ENCODE measurements at regions not wholly inside any gene's neighbourhood (a gene's known extent, or its start where the extent isn't known, plus 50 kb on each side); places are given as distances from the start of the nearest gene placed in this dataset.
"Not testable (repeated sequence)": the region's sequence is repeated elsewhere in the genome, so short reads cannot be mapped to it uniquely, and the experiment has no call there.

DNA sequence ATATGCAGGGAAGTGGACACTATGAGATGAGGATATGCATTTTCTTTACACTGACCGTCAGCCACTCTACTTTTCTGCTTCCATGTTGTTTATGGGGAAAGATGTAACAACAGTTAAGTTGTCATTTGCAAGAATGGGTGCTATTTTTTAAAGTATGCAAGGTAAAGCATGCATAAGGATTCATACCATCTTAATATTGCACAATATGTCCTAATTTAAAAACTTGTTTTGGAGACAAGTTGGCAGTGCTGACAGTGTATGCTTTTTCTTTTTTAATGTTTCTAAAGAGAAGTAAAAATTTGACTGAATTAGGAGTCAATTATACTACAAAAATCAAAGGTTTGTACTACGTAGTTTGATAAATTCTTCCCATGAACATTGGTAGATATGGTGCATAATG, 435.4 kb downstream of the MMUT start:
- DNase-seq: no peak
- Histone ChIP-seq H3K4me3 (ENCODE audit: insufficient read depth, low read depth, low read length) (no peak overlapping the region), H3K27me3 (ENCODE audit: control insufficient read depth, insufficient read depth, low read length) (no peaks in the 10 kb centered on the region), H3K36me3 (replicated peaks; ENCODE audit: control insufficient read depth, insufficient read depth, low read length) (no peaks in the 10 kb centered on the region)

DNA sequence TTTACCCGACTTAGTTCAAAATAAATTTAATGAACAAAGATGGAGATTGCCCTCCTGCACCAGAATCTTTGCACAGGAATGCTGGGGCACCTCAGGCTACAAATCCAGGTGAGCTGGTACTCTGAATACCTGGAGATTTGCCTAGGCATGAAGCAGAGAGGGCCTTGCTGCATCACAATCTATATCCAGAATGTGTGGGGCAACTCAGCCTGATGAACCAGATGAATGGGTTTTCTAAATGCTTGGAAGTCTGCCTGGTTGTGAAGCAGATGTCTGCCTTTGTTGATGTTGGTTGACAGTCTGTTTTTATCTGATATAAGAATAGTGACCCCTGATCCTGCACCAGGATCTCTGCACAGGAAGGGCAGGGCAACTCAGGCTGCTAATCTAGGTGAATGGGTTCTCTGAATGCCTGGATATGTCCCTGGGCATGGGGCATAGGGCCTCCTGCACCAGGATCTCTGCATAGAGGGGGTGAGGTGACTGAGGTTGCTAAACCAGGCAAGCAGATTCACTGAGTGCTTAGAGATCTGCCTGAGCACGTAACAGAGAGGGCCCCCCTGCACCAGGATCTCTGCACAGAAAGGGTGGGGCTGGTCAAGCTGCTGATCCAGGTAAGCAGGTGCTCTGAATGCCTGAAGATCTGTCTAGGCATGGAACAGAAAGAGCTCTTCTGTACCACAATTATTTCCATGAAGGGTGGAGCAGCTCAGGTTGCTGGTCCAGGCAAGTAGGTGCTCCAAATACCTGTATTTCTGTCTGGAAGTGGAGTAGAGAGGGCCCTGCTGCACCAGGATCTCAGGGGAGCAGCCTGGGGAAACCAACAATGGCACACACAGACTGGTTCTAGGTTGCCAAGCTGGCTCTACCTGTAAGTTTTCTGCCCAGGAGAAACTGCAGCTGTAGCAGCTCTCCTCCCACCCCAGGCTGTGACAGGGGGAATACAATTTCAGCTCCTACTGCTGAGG, 437.5 kb downstream of the MMUT start:
- Histone ChIP-seq H3K36me3 (replicated peaks; ENCODE audit: control insufficient read depth, insufficient read depth, low read length) (no peaks in the 10 kb centered on the region), H3K4me3 (ENCODE audit: insufficient read depth, low read depth, low read length) (no peak overlapping the region), H3K27me3 (ENCODE audit: control insufficient read depth, insufficient read depth, low read length) (no peaks in the 10 kb centered on the region)
- DNase-seq: no peak

DNA sequence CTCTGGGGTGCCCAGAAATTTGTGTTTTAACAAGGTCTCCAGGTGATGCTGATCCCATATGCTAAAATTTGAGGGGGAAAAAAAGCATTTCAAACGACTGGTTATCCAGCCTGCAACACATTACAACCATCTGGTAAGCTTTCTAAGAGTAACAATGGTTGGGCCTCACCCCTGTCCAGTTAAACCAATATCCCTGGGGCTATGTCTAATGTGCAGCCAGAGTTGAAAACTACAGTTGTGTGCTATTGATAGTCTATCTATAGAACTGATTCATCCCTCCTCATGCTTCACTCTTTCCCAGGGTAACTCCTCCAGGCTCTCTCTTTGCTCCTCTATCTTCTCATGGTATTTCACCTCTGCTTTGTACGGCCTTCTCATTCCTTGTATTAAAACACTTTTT, 458.3 kb downstream of the MMUT start:
- no peak overlapping the region for H3K4me3 ChIP-seq (ENCODE audit: insufficient read depth, low read depth, low read length)
- no peak for DNase-seq
- no peaks in the 10 kb centered on the region for H3K27me3 ChIP-seq (ENCODE audit: control insufficient read depth, insufficient read depth, low read length)
- H3K36me3 ChIP-seq (replicated peaks; ENCODE audit: control insufficient read depth, insufficient read depth, low read length): no peaks in the 10 kb centered on the region

DNA sequence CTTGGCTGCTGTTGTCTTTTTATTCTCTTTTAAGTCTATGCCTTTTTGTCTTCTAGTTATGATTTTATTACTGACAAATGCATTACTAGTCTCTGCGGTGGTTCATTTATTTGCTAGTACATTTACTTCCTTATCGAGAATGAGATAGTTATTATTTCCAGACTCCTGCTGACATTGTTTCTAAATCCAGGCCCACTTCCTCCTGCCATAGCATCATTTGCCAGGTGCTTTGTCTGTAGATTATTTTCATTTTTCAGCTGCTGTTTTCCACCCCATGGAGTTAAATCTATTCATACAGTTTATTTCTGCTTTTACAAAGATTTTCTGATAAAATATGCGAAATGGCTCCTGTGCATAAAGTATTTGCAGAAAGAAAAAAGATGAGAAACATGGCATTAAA, 459.7 kb downstream of the MMUT start:
- Histone ChIP-seq H3K4me3 (ENCODE audit: insufficient read depth, low read depth, low read length) (no peak overlapping the region), H3K27me3 (ENCODE audit: control insufficient read depth, insufficient read depth, low read length) (no peaks in the 10 kb centered on the region), H3K36me3 (replicated peaks; ENCODE audit: control insufficient read depth, insufficient read depth, low read length) (no peaks in the 10 kb centered on the region)
- no peak for DNase-seq

DNA sequence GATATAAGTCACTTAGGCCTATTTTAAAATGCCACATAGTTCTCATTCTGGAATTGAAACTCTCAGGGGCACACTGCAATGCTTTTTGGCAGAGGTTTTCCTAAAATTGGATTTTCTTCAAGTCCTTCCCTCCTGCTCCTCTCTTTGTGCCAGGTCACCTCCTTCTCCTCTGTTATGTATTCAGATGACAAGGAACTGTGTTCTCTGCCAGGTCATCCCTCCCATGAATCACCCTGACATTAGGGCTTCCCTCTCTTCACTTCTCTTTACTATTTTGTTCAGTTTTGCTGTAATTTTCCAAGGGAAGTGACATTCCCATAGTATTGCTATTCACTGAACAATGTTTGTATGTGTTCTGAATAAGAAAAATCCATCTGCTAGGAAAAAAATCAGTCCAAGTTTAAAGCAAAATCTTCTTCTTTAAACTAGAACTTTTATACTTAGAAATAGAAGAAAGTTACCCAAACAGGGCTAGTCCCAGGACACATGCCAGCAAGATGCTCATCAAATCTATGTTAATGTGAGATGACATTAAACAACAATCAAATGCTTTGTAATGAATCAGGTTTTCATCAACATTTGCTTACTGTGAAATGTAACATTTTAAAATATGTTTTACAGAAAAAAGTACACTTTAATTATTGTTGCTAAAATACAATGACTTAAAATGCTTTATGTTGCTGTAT, 461.1 kb downstream of the MMUT start:
- no peak overlapping the region for H3K4me3 ChIP-seq (ENCODE audit: insufficient read depth, low read depth, low read length)
- DNase-seq: no peak
- H3K36me3 ChIP-seq (replicated peaks; ENCODE audit: control insufficient read depth, insufficient read depth, low read length): no peaks in the 10 kb centered on the region
- H3K27me3 ChIP-seq (ENCODE audit: control insufficient read depth, insufficient read depth, low read length): no peaks in the 10 kb centered on the region

DNA sequence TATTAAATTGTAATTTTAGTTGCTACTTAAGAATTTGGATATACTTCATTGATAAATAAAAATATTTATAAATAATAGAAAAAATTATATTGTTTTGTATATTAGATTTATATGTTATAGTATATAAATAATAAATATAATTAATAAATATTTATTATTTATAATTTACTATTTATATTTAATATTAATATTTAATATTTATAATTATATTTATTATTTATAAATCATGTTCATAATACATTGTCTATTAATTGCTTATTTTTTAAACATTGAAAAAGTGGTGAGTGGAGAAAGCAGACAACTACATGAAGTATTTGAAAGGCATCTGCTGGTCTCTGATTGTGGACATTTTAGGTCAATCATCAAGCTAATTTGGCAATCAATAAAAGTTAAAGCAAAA, 464.5 kb downstream of the MMUT start:
- Histone ChIP-seq H3K4me3 (ENCODE audit: insufficient read depth, low read depth, low read length) (no peak overlapping the region), H3K27me3 (ENCODE audit: control insufficient read depth, insufficient read depth, low read length) (no peaks in the 10 kb centered on the region), H3K36me3 (replicated peaks; ENCODE audit: control insufficient read depth, insufficient read depth, low read length) (no peaks in the 10 kb centered on the region)
- no peak for DNase-seq

DNA sequence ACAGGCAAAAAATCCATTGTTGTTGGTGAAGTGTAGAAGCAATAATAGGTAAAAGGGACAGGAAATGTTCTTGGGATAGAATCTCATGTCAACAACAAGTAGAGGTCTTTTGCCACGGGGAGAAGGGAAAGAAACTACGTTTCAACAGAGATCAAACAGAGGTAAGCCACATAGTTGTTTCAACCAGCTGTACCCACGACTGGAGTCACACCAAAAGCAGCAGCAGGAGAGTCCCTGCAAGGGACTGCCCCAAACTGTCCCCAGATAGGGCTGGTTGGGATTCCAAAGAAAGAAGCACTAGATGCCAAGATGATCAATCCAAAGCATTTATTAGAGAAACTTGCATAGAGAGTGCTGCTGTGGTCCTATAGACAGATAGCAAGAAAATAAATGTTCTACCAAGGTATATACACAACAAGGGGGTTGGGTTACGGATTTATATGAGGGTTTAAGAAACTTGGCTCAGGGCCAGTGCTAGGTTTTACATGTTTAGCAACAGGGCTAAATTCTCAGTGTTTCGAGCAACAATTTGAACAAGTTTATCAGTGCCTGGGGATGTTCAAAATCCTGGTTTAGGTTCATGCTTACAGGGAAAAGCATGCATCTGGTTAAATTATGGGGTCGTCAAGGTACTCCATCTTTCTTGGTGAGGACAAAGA, 466.5 kb downstream of the MMUT start:
- no peak for DNase-seq
- no peak overlapping the region for H3K4me3 ChIP-seq (ENCODE audit: insufficient read depth, low read depth, low read length)
- H3K36me3 ChIP-seq (replicated peaks; ENCODE audit: control insufficient read depth, insufficient read depth, low read length): no peaks in the 10 kb centered on the region
- H3K27me3 ChIP-seq (ENCODE audit: control insufficient read depth, insufficient read depth, low read length): no peaks in the 10 kb centered on the region

DNA sequence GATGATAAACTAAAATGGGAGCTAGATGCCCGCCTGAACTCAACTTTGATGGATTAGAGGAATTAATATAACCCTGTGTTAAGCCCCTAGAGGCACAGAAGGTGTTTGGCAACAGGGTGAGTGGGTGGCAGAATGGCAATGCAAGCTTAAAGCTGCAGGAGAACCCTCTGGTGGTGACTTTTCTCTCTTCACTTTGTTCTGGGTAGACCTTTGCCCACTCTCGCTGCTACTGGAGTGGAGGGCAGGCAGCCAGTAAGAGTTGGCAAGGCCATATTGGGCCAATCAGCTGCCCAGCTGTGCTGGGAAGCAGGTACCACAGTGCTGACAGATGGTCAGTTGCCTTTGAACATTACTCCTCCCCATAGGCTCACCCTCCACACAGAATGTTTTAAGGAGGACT, 468.2 kb downstream of the MMUT start:
- H3K4me3 ChIP-seq (ENCODE audit: insufficient read depth, low read depth, low read length): no peak overlapping the region
- DNase-seq: no peak
- H3K27me3 ChIP-seq (ENCODE audit: control insufficient read depth, insufficient read depth, low read length): no peaks in the 10 kb centered on the region
- H3K36me3 ChIP-seq (replicated peaks; ENCODE audit: control insufficient read depth, insufficient read depth, low read length): no peaks in the 10 kb centered on the region

DNA sequence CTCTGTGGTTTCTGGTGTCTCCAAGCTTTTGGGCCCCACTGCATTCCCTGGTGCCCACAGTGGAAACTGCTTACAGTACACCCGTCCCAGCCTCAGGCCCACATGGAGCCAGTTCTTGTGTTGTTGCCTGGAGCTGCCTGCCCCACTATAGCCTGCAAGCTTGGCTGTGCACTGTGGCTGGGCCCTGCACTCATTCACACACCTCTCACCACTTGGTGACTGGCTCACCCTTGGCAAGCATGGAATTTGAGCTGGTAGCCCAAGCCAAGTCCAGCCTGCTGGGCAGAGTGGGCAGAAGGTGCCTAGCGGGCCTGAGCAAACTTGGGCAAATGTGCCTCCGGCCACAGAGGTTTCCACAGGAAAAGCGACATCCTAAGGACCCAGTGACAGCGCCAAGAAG, 472.3 kb downstream of the MMUT start:
- DNase-seq: no peak
- no peaks in the 10 kb centered on the region for H3K27me3 ChIP-seq (ENCODE audit: control insufficient read depth, insufficient read depth, low read length)
- H3K36me3 ChIP-seq (replicated peaks; ENCODE audit: control insufficient read depth, insufficient read depth, low read length): no peaks in the 10 kb centered on the region
- H3K4me3 ChIP-seq (ENCODE audit: insufficient read depth, low read depth, low read length): no peak overlapping the region

DNA sequence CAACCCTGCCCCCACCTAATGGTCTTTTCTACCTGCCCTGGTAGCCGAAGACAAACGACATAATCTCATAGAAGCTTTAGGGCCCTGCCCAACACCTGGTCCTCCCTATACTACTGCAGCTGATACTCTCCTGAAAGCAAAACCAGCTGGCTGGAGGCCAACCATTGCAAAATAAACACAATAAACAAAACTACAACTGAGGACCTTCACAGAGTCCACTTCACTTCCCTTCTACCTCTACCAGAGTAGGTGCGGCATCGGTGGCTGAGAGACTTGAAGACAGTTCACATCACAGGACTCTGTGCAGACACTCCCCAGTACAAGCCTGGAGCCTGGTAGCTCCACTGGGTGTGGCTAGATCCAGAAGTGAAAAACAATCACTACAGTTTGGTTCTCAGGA, 476.2 kb downstream of the MMUT start:
- no peak for DNase-seq
- no peaks in the 10 kb centered on the region for H3K36me3 ChIP-seq (replicated peaks; ENCODE audit: control insufficient read depth, insufficient read depth, low read length)

DNA sequence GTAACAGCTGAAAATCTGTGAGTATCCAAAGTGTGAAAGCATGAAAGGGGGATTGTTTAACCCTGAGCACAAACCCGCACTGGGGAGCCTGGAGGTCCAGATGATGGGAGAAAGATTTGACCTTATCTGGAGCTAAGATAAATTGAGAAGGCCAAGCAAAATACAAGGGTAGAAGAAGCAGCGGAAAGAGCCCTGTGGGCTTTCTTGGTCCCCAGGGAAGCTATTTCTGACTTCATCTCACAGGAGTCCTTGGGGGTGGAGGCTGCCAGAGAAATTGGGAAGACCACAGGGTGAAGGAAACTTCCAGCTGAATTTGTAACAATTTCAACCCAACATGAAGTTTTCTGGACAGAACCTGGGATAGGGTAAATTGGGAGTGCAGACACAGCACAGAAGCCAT, 476.9 kb downstream of the MMUT start:
- no peaks in the 10 kb centered on the region for H3K36me3 ChIP-seq (replicated peaks; ENCODE audit: control insufficient read depth, insufficient read depth, low read length)
- DNase-seq: no peak
- no peaks in the 10 kb centered on the region for H3K27me3 ChIP-seq (ENCODE audit: control insufficient read depth, insufficient read depth, low read length)
- H3K4me3 ChIP-seq (ENCODE audit: insufficient read depth, low read depth, low read length): no peak overlapping the region

More for the DNA sequence above, 476.2 kb downstream of the MMUT start:
- H3K4me3 ChIP-seq (ENCODE audit: insufficient read depth, low read depth, low read length): no peak overlapping the region
- no peaks in the 10 kb centered on the region for H3K27me3 ChIP-seq (ENCODE audit: control insufficient read depth, insufficient read depth, low read length)

DNA sequence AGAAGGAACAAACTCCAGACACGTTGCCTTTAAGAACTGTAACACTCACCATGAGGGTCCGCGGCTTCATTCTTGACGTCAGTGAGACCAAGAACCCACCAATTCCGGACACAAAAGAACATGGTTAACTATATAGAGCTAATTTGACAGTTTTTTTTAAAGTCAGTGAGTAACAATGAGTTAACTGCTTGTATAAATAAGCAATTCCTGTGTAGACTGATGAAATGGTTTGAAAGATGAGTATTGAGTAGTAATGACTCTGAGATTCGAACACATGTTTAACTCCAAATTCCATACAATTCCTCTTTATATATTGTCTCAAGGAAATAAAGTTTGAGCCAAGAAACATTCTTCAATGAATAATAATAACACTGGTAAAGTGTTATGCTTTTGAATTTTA, 478.0 kb downstream of the MMUT start:
- Histone ChIP-seq H3K4me3 (ENCODE audit: insufficient read depth, low read depth, low read length) (no peak overlapping the region), H3K36me3 (replicated peaks; ENCODE audit: control insufficient read depth, insufficient read depth, low read length) (no peaks in the 10 kb centered on the region), H3K27me3 (ENCODE audit: control insufficient read depth, insufficient read depth, low read length) (no peaks in the 10 kb centered on the region)
- DNase-seq: no peak

DNA sequence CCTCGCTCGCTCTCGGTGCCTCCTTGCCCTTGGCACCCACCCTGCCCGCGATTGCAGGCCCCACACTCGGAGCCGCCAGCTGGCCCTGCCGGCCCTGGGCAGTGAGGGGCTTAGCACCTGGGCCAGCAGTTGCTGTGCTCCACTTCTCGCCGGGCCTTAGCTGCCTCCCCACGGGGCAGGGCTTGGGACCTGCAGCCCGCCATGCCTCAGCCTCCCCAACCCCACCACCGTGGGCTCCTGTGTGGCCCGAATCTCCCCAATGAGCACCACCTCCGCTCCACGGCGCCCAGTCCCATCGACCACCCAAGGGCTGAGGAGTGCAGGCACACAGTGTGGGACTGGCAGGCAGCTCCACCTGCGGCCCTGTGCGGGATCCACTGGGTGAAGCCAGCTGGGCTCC, 479.1 kb downstream of the MMUT start:
- not testable (repeated sequence) for DNase-seq

DNA sequence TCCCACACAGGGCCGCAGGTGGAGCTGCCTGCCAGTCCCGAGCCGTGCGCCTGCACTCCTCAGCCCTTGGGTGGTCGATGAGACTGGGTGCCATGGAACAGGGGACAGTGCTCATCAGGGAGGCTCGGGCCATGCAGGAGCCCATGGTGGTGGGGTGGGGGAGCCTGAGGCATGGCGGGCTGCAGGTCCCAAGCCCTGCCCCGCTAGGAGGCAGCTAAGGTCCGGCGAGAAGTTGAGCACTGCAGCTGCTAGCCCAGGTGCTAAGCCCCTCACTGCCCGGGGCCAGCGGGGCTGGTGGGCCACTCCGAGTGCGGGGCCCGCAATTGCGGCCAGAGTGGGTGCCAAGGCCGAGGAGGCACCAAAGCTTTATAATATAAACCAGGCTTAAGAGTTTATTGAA, 479.7 kb downstream of the MMUT start:
- DNase-seq: no peak
- no peak overlapping the region for H3K4me3 ChIP-seq (ENCODE audit: insufficient read depth, low read depth, low read length)

More for the DNA sequence above, 479.1 kb downstream of the MMUT start:
- not testable (repeated sequence) for H3K27me3 ChIP-seq (ENCODE audit: control insufficient read depth, insufficient read depth, low read length); H3K4me3 ChIP-seq (ENCODE audit: insufficient read depth, low read depth, low read length); H3K36me3 ChIP-seq (replicated peaks; ENCODE audit: control insufficient read depth, insufficient read depth, low read length)

DNA sequence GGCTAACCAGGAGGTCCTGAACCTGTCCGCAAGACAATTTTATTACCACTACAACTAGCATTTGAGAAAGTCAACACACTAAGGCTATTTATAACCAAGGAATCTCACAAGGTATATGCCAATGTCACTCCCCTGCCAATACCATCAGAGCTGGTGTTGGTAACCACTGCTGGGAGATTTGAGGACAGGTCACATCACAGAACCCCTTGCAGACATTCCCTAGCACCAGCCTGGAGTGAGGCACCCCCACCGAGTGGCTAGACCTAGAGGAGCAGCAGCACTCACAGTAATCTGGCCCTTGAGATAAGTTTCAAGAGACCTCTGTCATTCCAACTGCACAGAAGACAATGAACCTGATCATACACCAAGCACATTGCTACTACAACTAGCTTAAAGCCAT, 483.2 kb downstream of the MMUT start:
- H3K36me3 ChIP-seq (replicated peaks; ENCODE audit: control insufficient read depth, insufficient read depth, low read length): no peaks in the 10 kb centered on the region
- H3K4me3 ChIP-seq (ENCODE audit: insufficient read depth, low read depth, low read length): no peak overlapping the region
- H3K27me3 ChIP-seq (ENCODE audit: control insufficient read depth, insufficient read depth, low read length): no peaks in the 10 kb centered on the region
- no peak for DNase-seq

More for the DNA sequence above, 479.7 kb downstream of the MMUT start:
- no peaks in the 10 kb centered on the region for H3K36me3 ChIP-seq (replicated peaks; ENCODE audit: control insufficient read depth, insufficient read depth, low read length)
- no peaks in the 10 kb centered on the region for H3K27me3 ChIP-seq (ENCODE audit: control insufficient read depth, insufficient read depth, low read length)

Measured in H7 (cell line).